Neural cell (in vitro differentiated cells): ENCODE measurements at regions not wholly inside any gene's neighbourhood (a gene's known extent, or its start where the extent isn't known, plus 50 kb on each side); places are given as distances from the start of the nearest gene placed in this dataset.

ENCODE experiments used
- H2AFZ ChIP-seq: fragments of 200-600, 300-800 bp; sonication (generic), shearing (Covaris generic); 2 replicates; pipeline ENCODE4 v1.6.0; 2014; ENCODE audit warnings: low read depth, mild to moderate bottlenecking, antibody characterized with exemption, low read length, moderate library complexity
- H3F3A ChIP-seq: fragments of 200-600 bp; shearing (Covaris generic); 2 replicates; pipeline ENCODE4 v1.6.1; 2016; ENCODE audit warnings: mild to moderate bottlenecking, moderate library complexity, mixed read lengths, antibody characterized with exemption, low read length; ENCODE audit not compliant: insufficient read depth, poor library complexity, severe bottlenecking
- H3K27ac ChIP-seq: fragments of 200-600, 300-800 bp; sonication (generic), shearing (Covaris generic); 2 replicates; pipeline ENCODE4 v1.5.1; 2014; ENCODE audit warnings: mild to moderate bottlenecking, low read length, moderate library complexity
- H3K27me3 ChIP-seq: fragments of 300-800, 200-600 bp; sonication (generic), shearing (Covaris generic); 2 replicates; pipeline ENCODE4 v1.6.0; 2014; ENCODE audit warnings: mild to moderate bottlenecking, low read depth, low read length, moderate library complexity; ENCODE audit not compliant: insufficient read depth
- H3K36me3 ChIP-seq: fragments of 300-800, 200-600 bp; sonication (generic), shearing (Covaris generic); 2 replicates; pipeline ENCODE4 v1.5.1; 2014; ENCODE audit warnings: mild to moderate bottlenecking, antibody characterized with exemption, low read length, moderate library complexity; ENCODE audit not compliant: insufficient read depth
- H3K4me2 ChIP-seq: fragments of 300-800, 200-600 bp; sonication (generic), shearing (Covaris generic); 2 replicates; pipeline ENCODE4 v1.6.0; 2014; ENCODE audit warnings: mild to moderate bottlenecking, low read length
- H3K4me3 ChIP-seq: fragments of 300-800, 200-600 bp; sonication (generic), shearing (Covaris generic); 2 replicates; pipeline ENCODE4 v1.5.1; 2014; ENCODE audit warnings: mild to moderate bottlenecking, low read length, moderate library complexity
- H3K79me2 ChIP-seq: fragments of 200-600 bp; shearing (Covaris generic); replicated peaks from 2 replicates; pipeline ENCODE4 v1.6.0; 2014; ENCODE audit warnings: mild to moderate bottlenecking, low read length, moderate library complexity; ENCODE audit not compliant: insufficient read depth
- H3K9ac ChIP-seq: fragments of 300-800, 200-600 bp; sonication (generic), shearing (Covaris generic); 2 replicates; pipeline ENCODE4 v1.6.1; 2016; ENCODE audit warnings: mild to moderate bottlenecking, low read length, mixed read lengths
- H3K9me2 ChIP-seq: fragments of 200-600 bp; shearing (Covaris generic); 2 replicates; pipeline ENCODE4 v1.6.1; 2016; ENCODE audit warnings: mild to moderate bottlenecking, low read length, mixed read lengths; ENCODE audit not compliant: insufficient read depth
- H3K9me3 ChIP-seq: fragments of 200-600, 300-800 bp; sonication (generic), shearing (Covaris generic); 2 replicates; pipeline ENCODE4 v1.6.1; 2016; ENCODE audit warnings: mild to moderate bottlenecking, mixed run types, low read length, moderate library complexity, mixed read lengths
- H4K20me1 ChIP-seq: fragments of 200-600 bp; shearing (Covaris generic); 2 replicates; pipeline ENCODE4 v1.6.1; 2016; ENCODE audit warnings: mild to moderate bottlenecking, mixed run types; ENCODE audit not compliant: insufficient read depth
- EP300 ChIP-seq: fragments of 450-650 bp; conservative IDR thresholded peaks from 2 replicates; pipeline ENCODE4 v1.6.1; 2014; ENCODE audit warnings: antibody characterized with exemption, mild to moderate bottlenecking, moderate library complexity; ENCODE audit not compliant: poor library complexity, severe bottlenecking
- EZH2 ChIP-seq: fragments of 200-600, 300-800 bp; shearing (Covaris generic), sonication (generic); IDR thresholded peaks from 2 replicates; pipeline ENCODE4 v1.6.1; 2014; ENCODE audit warnings: antibody characterized with exemption, low read length, borderline replicate concordance, mild to moderate bottlenecking; ENCODE audit not compliant: insufficient read depth, poor library complexity, severe bottlenecking
- MXI1 ChIP-seq: fragments of 450-650 bp; conservative IDR thresholded peaks from 2 replicates; pipeline ENCODE4 v1.6.1; 2014; ENCODE audit warnings: antibody characterized with exemption, mild to moderate bottlenecking; ENCODE audit not compliant: poor library complexity, severe bottlenecking
- POLR2AphosphoS5 ChIP-seq: IDR thresholded peaks from 2 replicates; pipeline ENCODE4 v1.6.1; 2012
- RAD21 ChIP-seq: fragments of 450-650 bp; conservative IDR thresholded peaks from 2 replicates; pipeline ENCODE4 v1.6.1; 2014; ENCODE audit warnings: antibody characterized with exemption, mild to moderate bottlenecking, moderate library complexity
- SMC3 ChIP-seq: fragments of 450-650 bp; conservative IDR thresholded peaks from 2 replicates; pipeline ENCODE4 v1.6.1; 2014; ENCODE audit warnings: antibody characterized with exemption, mild to moderate bottlenecking, moderate library complexity; ENCODE audit not compliant: poor library complexity
- TAF1 ChIP-seq: IDR thresholded peaks from 2 replicates; pipeline ENCODE4 v1.6.1; 2012; ENCODE audit warnings: low read depth
- TF ChIP-seq, protein P1 (sequence below): fragments of 450-650 bp; IDR thresholded peaks from 2 replicates; pipeline ENCODE4 v1.5.1; 2014; ENCODE audit warnings: antibody characterized with exemption, mild to moderate bottlenecking, moderate library complexity; ENCODE audit not compliant: poor library complexity, severe bottlenecking
- TF ChIP-seq, protein P2 (sequence below): IDR thresholded peaks from 2 replicates; pipeline ENCODE4 v1.6.1; 2012; ENCODE audit warnings: borderline replicate concordance

DNA sequence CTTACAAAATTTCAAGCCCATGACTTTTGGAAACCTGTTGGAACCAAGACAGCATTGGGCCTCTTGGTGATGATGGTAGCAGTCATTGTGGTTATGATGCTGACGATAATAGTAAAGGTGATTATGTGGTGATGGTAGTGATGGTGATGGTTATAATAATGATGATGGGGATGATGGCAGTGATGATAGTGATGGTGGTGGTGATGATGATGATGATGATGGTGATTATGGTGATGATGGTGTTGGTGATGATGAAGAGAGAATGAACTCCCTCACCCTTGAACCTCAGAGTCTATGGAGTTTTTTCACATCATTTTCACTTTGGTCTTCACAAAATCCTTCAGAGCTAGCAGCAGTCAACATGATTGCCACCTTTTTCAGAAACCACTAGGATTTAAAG, 105.3 kb upstream of the ASIC2 start:
- Histone ChIP-seq H3F3A (no peaks in the 10 kb centered on the region), H3K27me3 (no peaks in the 10 kb centered on the region), H3K9ac (no peak overlapping the region), H3K9me2 (no peaks in the 10 kb centered on the region), H3K27ac (no peak overlapping the region), H3K79me2 (no peaks in the 10 kb centered on the region), H3K36me3 (no peaks in the 10 kb centered on the region), H3K4me3 (no peak overlapping the region), H3K9me3 (no peaks in the 10 kb centered on the region), H4K20me1 (no peaks in the 10 kb centered on the region), H2AFZ (no peak overlapping the region), H3K4me2 (no peak overlapping the region)
- TF ChIP-seq TAF1 (no peak), POLR2AphosphoS5 (no peak), EP300 (no peak), RAD21 (no peak), SMC3 (no peak), EZH2 (no peak), MXI1 (no peak)
- TF ChIP-seq, protein P1, sequence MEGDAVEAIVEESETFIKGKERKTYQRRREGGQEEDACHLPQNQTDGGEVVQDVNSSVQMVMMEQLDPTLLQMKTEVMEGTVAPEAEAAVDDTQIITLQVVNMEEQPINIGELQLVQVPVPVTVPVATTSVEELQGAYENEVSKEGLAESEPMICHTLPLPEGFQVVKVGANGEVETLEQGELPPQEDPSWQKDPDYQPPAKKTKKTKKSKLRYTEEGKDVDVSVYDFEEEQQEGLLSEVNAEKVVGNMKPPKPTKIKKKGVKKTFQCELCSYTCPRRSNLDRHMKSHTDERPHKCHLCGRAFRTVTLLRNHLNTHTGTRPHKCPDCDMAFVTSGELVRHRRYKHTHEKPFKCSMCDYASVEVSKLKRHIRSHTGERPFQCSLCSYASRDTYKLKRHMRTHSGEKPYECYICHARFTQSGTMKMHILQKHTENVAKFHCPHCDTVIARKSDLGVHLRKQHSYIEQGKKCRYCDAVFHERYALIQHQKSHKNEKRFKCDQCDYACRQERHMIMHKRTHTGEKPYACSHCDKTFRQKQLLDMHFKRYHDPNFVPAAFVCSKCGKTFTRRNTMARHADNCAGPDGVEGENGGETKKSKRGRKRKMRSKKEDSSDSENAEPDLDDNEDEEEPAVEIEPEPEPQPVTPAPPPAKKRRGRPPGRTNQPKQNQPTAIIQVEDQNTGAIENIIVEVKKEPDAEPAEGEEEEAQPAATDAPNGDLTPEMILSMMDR: no peak

DNA sequence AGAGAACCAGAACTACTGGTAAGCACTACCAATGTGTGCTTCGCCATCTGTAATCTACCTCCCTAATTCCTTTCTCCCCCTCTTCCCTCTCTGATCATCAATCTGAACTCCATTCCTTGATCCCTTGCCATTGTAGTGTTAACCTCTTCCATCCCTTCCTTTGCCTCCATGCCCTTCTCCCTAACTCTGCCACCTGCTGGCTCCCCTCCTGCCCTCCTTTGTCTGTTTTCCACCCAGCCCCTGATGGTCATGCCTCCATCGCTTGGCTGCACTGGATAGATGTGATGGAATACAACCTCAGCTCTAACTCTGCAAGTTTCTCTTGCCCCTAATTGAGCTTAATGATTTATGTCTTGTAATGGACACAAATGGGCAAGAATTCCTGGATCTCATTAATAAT, 108.2 kb upstream of the ASIC2 start:
- no peak overlapping the region for H2AFZ ChIP-seq
- H3F3A ChIP-seq: no peaks in the 10 kb centered on the region
- H3K4me2 ChIP-seq: no peak overlapping the region
- H3K9me3 ChIP-seq: no peaks in the 10 kb centered on the region
- no peaks in the 10 kb centered on the region for H3K36me3 ChIP-seq
- no peak overlapping the region for H3K4me3 ChIP-seq
- no peaks in the 10 kb centered on the region for H4K20me1 ChIP-seq
- H3K9ac ChIP-seq: no peak overlapping the region
- no peak overlapping the region for H3K27ac ChIP-seq
- H3K9me2 ChIP-seq: no peaks in the 10 kb centered on the region
- no peaks in the 10 kb centered on the region for H3K79me2 ChIP-seq
- H3K27me3 ChIP-seq: no peaks in the 10 kb centered on the region
- TF ChIP-seq, protein P1: no peak
- TF ChIP-seq EP300: no peak
- TF ChIP-seq EZH2: no peak
- no peak for TF ChIP-seq POLR2AphosphoS5
- TF ChIP-seq, protein P2, sequence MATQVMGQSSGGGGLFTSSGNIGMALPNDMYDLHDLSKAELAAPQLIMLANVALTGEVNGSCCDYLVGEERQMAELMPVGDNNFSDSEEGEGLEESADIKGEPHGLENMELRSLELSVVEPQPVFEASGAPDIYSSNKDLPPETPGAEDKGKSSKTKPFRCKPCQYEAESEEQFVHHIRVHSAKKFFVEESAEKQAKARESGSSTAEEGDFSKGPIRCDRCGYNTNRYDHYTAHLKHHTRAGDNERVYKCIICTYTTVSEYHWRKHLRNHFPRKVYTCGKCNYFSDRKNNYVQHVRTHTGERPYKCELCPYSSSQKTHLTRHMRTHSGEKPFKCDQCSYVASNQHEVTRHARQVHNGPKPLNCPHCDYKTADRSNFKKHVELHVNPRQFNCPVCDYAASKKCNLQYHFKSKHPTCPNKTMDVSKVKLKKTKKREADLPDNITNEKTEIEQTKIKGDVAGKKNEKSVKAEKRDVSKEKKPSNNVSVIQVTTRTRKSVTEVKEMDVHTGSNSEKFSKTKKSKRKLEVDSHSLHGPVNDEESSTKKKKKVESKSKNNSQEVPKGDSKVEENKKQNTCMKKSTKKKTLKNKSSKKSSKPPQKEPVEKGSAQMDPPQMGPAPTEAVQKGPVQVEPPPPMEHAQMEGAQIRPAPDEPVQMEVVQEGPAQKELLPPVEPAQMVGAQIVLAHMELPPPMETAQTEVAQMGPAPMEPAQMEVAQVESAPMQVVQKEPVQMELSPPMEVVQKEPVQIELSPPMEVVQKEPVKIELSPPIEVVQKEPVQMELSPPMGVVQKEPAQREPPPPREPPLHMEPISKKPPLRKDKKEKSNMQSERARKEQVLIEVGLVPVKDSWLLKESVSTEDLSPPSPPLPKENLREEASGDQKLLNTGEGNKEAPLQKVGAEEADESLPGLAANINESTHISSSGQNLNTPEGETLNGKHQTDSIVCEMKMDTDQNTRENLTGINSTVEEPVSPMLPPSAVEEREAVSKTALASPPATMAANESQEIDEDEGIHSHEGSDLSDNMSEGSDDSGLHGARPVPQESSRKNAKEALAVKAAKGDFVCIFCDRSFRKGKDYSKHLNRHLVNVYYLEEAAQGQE: no peak
- TF ChIP-seq TAF1: no peak
- no peak for TF ChIP-seq SMC3
- no peak for TF ChIP-seq RAD21
- TF ChIP-seq MXI1: no peak
